ENCODE measurements at regions not wholly inside any gene's neighbourhood (a gene's known extent, or its start where the extent isn't known, plus 50 kb on each side); places are given as distances from the start of the nearest gene placed in this dataset.
A peak's percentile ranks its signal among the peaks of the same experiment; 100 is the strongest.

DNA sequence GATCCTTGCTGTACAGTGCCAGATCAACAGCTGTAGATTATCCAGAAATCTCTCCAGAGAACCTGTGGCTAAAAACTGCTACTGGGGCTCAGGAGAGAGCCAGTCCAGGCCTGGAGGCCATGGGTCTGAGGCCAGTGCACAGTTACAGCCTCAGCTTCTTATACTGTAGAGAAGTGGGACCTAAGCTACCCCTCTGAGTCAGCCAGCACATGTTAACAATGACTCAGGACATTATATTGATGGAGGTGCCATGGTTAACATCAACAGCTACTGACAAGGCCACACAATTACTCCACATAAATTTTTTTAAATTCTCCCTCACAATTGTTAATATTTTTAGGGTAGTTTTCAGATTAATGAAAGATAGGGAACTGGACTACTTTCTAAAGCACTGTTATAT is 138.5 kb downstream of the RBM26 start:
- H3K4me1 Mint-ChIP-seq (ENCODE audit: low read depth): no peaks in the 10 kb centered on the region
- no peak overlapping the region for H3K27ac Mint-ChIP-seq
- H3K4me3 Mint-ChIP-seq: no peak overlapping the region
- no peaks in the 10 kb centered on the region for H3K36me3 Mint-ChIP-seq (ENCODE audit: insufficient read depth in 2 of 2)
- no peak for DNase-seq
- H3K9me3 Mint-ChIP-seq: peaks cover 0 to 2% of the 10 kb centered on the region in 2 donors
- ATAC-seq (replicated peaks in 1 of 2): no peak
- H3K27me3 Mint-ChIP-seq (ENCODE audit: low read depth): peaks cover 12% of the 10 kb centered on the region

- H3K27me3 Mint-ChIP-seq (ENCODE audit: low read depth): peaks cover 8% of the 10 kb centered on the region
- H3K4me1 Mint-ChIP-seq (ENCODE audit: low read depth): peaks cover 9% of the 10 kb centered on the region
- H3K27ac Mint-ChIP-seq: no peak overlapping the region
- ATAC-seq (replicated peaks in 1 of 2) (peak in 1 of 2 donors; percentile 48), DNase-seq (peak; percentile 2 to 5)
- H3K4me3 Mint-ChIP-seq: peak overlapping the region in 1 of 2 donors; percentile 58
- H3K36me3 Mint-ChIP-seq (ENCODE audit: insufficient read depth in 2 of 2): no peaks in the 10 kb centered on the region
- H3K9me3 Mint-ChIP-seq: no peaks in the 10 kb centered on the region
Observed at GRCh38 chr13:79258489-79258888, 147.6 kb downstream of the RBM26 start.

GRCh38 chr13:79246578-79246949 is 159.5 kb downstream of the RBM26 start:
- H3K27ac Mint-ChIP-seq: no peak overlapping the region
- H3K4me1 Mint-ChIP-seq (ENCODE audit: low read depth): no peaks in the 10 kb centered on the region
- H3K9me3 Mint-ChIP-seq: no peaks in the 10 kb centered on the region
- no peak overlapping the region for H3K4me3 Mint-ChIP-seq
- DNase-seq (no peak), ATAC-seq (replicated peaks in 1 of 2) (no peak)
- no peaks in the 10 kb centered on the region for H3K36me3 Mint-ChIP-seq (ENCODE audit: insufficient read depth in 2 of 2)
- no peaks in the 10 kb centered on the region for H3K27me3 Mint-ChIP-seq (ENCODE audit: low read depth)

DNA sequence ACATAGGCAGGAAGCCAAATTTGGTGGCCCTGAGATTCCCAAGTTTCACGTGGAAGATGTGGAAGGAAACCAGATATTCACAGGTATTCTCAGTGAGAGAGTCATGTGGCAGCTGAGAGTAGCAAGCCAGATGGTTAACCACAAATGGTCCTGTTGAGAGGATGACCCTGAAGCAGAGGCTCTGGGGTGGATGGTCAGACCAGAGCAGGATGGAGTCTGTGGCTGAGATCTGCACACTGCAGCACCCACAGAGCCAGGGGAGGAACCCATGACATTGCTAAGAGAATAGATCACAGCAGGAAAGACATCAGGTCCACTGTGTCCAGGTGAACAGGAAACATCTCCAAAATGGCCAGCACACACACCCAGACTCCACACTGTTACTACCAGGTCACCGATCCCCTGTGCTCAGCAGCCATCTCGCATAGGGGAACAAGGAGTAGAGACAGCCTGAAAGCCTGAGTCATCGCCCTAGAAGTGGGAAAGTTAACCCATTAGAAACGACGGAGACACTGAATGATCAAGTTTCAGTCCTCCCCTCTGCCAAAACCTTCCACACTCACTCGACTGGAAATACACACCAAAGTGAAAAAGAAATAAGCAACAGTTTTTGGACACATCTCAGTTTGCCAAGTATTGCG is 160.0 kb downstream of the RBM26 start:
- DNase-seq (no peak), ATAC-seq (replicated peaks in 1 of 2) (no peak)
- Mint-ChIP-seq H3K36me3 (ENCODE audit: insufficient read depth in 2 of 2) (no peaks in the 10 kb centered on the region), H3K9me3 (no peaks in the 10 kb centered on the region), H3K4me3 (no peak overlapping the region), H3K4me1 (ENCODE audit: low read depth) (no peaks in the 10 kb centered on the region), H3K27ac (no peak overlapping the region), H3K27me3 (ENCODE audit: low read depth) (no peaks in the 10 kb centered on the region)

- Mint-ChIP-seq H3K4me3 (no peak overlapping the region), H3K9me3 (no peaks in the 10 kb centered on the region), H3K4me1 (ENCODE audit: low read depth) (no peaks in the 10 kb centered on the region), H3K27ac (no peak overlapping the region), H3K36me3 (ENCODE audit: insufficient read depth in 2 of 2) (no peaks in the 10 kb centered on the region), H3K27me3 (ENCODE audit: low read depth) (no peaks in the 10 kb centered on the region)
- ATAC-seq (replicated peaks in 1 of 2) (no peak), DNase-seq (no peak)
Observed at GRCh38 chr13:79241697-79242096, 164.4 kb downstream of the RBM26 start.

- no peak for DNase-seq
Observed at GRCh38 chr13:79237981-79238380, 168.1 kb downstream of the RBM26 start.

DNA sequence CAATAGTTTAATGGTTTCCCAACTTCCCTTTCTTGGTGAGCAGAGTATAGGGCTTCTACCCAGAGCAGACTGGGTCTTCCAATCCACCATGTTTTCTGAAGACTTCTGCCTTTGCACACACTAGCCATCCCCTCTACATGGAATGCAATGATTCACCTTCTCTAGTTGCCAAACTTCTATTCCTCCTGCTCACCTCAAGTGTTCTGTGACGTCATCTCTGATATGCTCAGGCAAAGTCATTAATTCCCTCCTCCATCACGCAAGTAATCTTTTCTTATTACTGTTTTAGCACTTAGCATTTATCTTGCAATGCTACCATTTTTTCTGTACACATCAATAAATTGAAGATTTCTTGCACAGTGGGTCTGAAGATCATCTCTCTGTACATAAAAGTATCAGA is 174.2 kb downstream of the RBM26 start:
- no peak for DNase-seq

More at GRCh38 chr13:79237981-79238380, 168.1 kb downstream of the RBM26 start:
- no peak overlapping the region for H3K27ac Mint-ChIP-seq
- H3K4me1 Mint-ChIP-seq (ENCODE audit: low read depth): no peaks in the 10 kb centered on the region
- no peak overlapping the region for H3K4me3 Mint-ChIP-seq
- no peaks in the 10 kb centered on the region for H3K36me3 Mint-ChIP-seq (ENCODE audit: insufficient read depth in 2 of 2)
- H3K27me3 Mint-ChIP-seq (ENCODE audit: low read depth): no peaks in the 10 kb centered on the region
- ATAC-seq (replicated peaks in 1 of 2): no peak
- peaks cover 0 to 2% of the 10 kb centered on the region in 2 donors for H3K9me3 Mint-ChIP-seq

DNA sequence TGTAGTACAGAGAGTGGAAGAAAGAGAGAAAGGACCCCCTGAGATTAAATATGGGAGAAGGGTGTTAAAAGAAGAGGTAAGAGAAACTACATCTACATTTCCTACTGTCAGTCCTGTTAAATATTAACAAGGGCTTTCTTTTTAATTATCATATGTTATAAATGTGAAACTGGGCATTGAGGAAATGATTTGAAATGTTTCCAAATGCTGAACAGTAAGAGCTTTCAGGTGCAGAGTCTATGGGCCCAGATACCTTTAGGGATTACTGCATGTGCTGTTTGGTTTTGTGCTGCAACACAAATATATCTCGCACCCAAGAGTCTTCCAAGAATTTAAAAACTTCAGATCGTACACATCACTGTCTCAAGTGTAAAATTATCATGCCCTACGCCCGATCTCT is 176.3 kb downstream of the RBM26 start:
- H3K27ac Mint-ChIP-seq: no peak overlapping the region
- H3K4me1 Mint-ChIP-seq (ENCODE audit: low read depth): no peaks in the 10 kb centered on the region
- no peaks in the 10 kb centered on the region for H3K9me3 Mint-ChIP-seq
- H3K36me3 Mint-ChIP-seq (ENCODE audit: insufficient read depth in 2 of 2): no peaks in the 10 kb centered on the region
- ATAC-seq (replicated peaks in 1 of 2) (no peak), DNase-seq (no peak)
- H3K27me3 Mint-ChIP-seq (ENCODE audit: low read depth): no peaks in the 10 kb centered on the region
- no peak overlapping the region for H3K4me3 Mint-ChIP-seq

More for the DNA sequence above, 174.2 kb downstream of the RBM26 start:
- Mint-ChIP-seq H3K4me3 (no peak overlapping the region), H3K4me1 (ENCODE audit: low read depth) (no peaks in the 10 kb centered on the region), H3K9me3 (peaks cover 0 to 2% of the 10 kb centered on the region in 2 donors), H3K36me3 (ENCODE audit: insufficient read depth in 2 of 2) (no peaks in the 10 kb centered on the region), H3K27me3 (ENCODE audit: low read depth) (no peaks in the 10 kb centered on the region), H3K27ac (no peak overlapping the region)
- ATAC-seq (replicated peaks in 1 of 2): no peak

- no peaks in the 10 kb centered on the region for H3K36me3 Mint-ChIP-seq (ENCODE audit: insufficient read depth in 2 of 2)
- no peaks in the 10 kb centered on the region for H3K27me3 Mint-ChIP-seq (ENCODE audit: low read depth)
- no peak for ATAC-seq (replicated peaks in 1 of 2)
- H3K4me3 Mint-ChIP-seq: no peak overlapping the region
- H3K27ac Mint-ChIP-seq: no peak overlapping the region
- no peaks in the 10 kb centered on the region for H3K9me3 Mint-ChIP-seq
- DNase-seq: no peak
- H3K4me1 Mint-ChIP-seq (ENCODE audit: low read depth): no peaks in the 10 kb centered on the region
Observed at GRCh38 chr13:79228972-79229371, 177.1 kb downstream of the RBM26 start.

DNA sequence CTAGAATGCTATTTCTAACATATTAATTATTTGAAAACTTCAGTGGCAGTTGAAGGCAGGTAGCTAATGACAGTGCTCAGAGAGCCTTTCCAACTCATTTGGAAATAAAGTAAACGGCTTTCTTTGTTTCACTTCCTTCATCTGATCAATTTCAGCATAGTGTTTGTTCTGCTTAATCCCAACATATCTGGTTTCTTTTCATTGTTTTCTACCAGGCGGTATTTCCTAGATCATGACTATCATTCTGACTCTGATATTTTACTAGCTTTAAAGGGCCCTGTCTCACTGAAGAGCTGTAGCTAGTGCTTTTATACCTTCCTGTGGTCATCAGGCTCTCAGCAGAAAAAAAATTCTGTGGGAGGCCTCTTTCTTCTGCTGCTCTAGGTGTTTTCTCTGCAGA is 178.6 kb downstream of the RBM26 start:
- ATAC-seq (replicated peaks in 1 of 2) (no peak), DNase-seq (no peak)
- H3K27ac Mint-ChIP-seq: no peak overlapping the region
- H3K27me3 Mint-ChIP-seq (ENCODE audit: low read depth): peaks cover 12% of the 10 kb centered on the region
- H3K36me3 Mint-ChIP-seq (ENCODE audit: insufficient read depth in 2 of 2): no peaks in the 10 kb centered on the region
- no peak overlapping the region for H3K4me3 Mint-ChIP-seq
- no peaks in the 10 kb centered on the region for H3K9me3 Mint-ChIP-seq
- no peaks in the 10 kb centered on the region for H3K4me1 Mint-ChIP-seq (ENCODE audit: low read depth)

GRCh38 chr13:79226938-79227337 is 179.1 kb downstream of the RBM26 start:
- ATAC-seq (replicated peaks in 1 of 2): no peak
- no peak for DNase-seq

DNA sequence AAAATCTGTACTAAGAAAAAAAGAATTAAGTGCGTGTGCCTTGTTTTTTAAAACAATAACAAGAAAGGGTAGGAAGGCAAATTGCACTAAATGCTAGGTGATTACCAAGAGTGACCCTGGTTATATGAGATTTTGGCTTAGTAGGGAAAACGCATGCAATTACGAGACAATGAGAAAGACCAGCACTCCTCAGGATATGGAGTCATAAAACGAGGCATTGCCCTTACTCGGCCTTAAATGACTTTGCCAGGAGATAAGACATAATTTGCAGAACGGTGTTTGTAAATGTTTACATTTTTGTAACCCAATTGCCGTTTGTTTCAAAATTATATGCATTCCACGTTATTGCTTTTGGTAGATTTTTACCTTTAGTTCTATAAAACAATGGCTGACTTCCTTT is 179.8 kb downstream of the RBM26 start:
- no peaks in the 10 kb centered on the region for H3K4me1 Mint-ChIP-seq (ENCODE audit: low read depth)
- ATAC-seq (replicated peaks in 1 of 2) (no peak), DNase-seq (no peak)
- no peaks in the 10 kb centered on the region for H3K9me3 Mint-ChIP-seq
- no peak overlapping the region for H3K27ac Mint-ChIP-seq
- H3K4me3 Mint-ChIP-seq: no peak overlapping the region
- H3K27me3 Mint-ChIP-seq (ENCODE audit: low read depth): peaks cover 13% of the 10 kb centered on the region
- H3K36me3 Mint-ChIP-seq (ENCODE audit: insufficient read depth in 2 of 2): no peaks in the 10 kb centered on the region

More at GRCh38 chr13:79226938-79227337, 179.1 kb downstream of the RBM26 start:
- H3K27me3 Mint-ChIP-seq (ENCODE audit: low read depth): peaks cover 13% of the 10 kb centered on the region
- no peak overlapping the region for H3K27ac Mint-ChIP-seq
- H3K4me3 Mint-ChIP-seq: no peak overlapping the region
- no peaks in the 10 kb centered on the region for H3K9me3 Mint-ChIP-seq
- no peaks in the 10 kb centered on the region for H3K4me1 Mint-ChIP-seq (ENCODE audit: low read depth)
- H3K36me3 Mint-ChIP-seq (ENCODE audit: insufficient read depth in 2 of 2): no peaks in the 10 kb centered on the region

- H3K36me3 Mint-ChIP-seq (ENCODE audit: insufficient read depth in 2 of 2): no peaks in the 10 kb centered on the region
- ATAC-seq (replicated peaks in 1 of 2) (no peak), DNase-seq (no peak)
Observed at GRCh38 chr13:79225487-79226232, 180.4 kb downstream of the RBM26 start.

More at GRCh38 chr13:79225487-79226232, 180.4 kb downstream of the RBM26 start:
- H3K4me1 Mint-ChIP-seq (ENCODE audit: low read depth): no peaks in the 10 kb centered on the region
- no peak overlapping the region for H3K27ac Mint-ChIP-seq
- H3K4me3 Mint-ChIP-seq: no peak overlapping the region
- H3K27me3 Mint-ChIP-seq (ENCODE audit: low read depth): peaks cover 13% of the 10 kb centered on the region
- no peaks in the 10 kb centered on the region for H3K9me3 Mint-ChIP-seq
